ENCODE measurements at regions not wholly inside any gene's neighbourhood (a gene's known extent, or its start where the extent isn't known, plus 50 kb on each side); places are given as distances from the start of the nearest gene placed in this dataset.
"Not testable (repeated sequence)": the region's sequence is repeated elsewhere in the genome, so short reads cannot be mapped to it uniquely, and the experiment has no call there.

- not testable (repeated sequence) for TF ChIP-seq POLR2AphosphoS5 (IDR thresholded peaks at IDR 0.05; ENCODE audit: borderline replicate concordance, low read depth, low read length); EZH2 (IDR thresholded peaks at IDR 0.05); FOXP2 (optimal IDR thresholded peaks at IDR 0.05; ENCODE audit: control extremely low read depth, extremely low read length, insufficient read depth)
These were observed 196.3 kb upstream of the ARL4C start for GRCh38 chr2:234693191-234693590.
